Spleen (tissue), 7 donors: ENCODE measurements at regions not wholly inside any gene's neighbourhood (a gene's known extent, or its start where the extent isn't known, plus 50 kb on each side); places are given as distances from the start of the nearest gene placed in this dataset.

ENCODE experiments used
- POLR2A ChIP-seq, 3 donors: fragments of 450-650 bp; IDR thresholded peaks; one replicate each; pipeline ENCODE4 v1.5.1; 2017; ENCODE audit warnings: antibody characterized with exemption in 3 of 3, mild to moderate bottlenecking in 1 of 3
- POLR2AphosphoS5 ChIP-seq, 3 donors: sonication (generic); formaldehyde crosslinking; IDR thresholded peaks; one replicate each; pipeline ENCODE4 v1.5.1; 2017; ENCODE audit warnings: antibody characterized with exemption in 3 of 3
- TF ChIP-seq, protein P1 (sequence below), 11 experiments: fragments of 200-600 bp in 7 of 11; fragments of 450-650 bp in 4 of 11; sonication (generic) in 4 of 11; IDR thresholded peaks in 8 of 11; conservative IDR thresholded peaks in 3 of 11; 1 replicate in 7 of 11; 2 replicates in 4 of 11; pipeline versions ENCODE4 v1.4.0 to v1.8.0; 2016 to 2021; ENCODE audit warnings: antibody characterized with exemption in 11 of 11, inconsistent platforms in 4 of 11, mild to moderate bottlenecking in 1 of 11
- donor health status: DM: no; HTN: no; CAD: no; lungs with moderate emphysema.
- donor health status: DM: no; HTN: no; CAD: no.
- donor health status: DM: no; HTN: no; CAD: no.

DNA sequence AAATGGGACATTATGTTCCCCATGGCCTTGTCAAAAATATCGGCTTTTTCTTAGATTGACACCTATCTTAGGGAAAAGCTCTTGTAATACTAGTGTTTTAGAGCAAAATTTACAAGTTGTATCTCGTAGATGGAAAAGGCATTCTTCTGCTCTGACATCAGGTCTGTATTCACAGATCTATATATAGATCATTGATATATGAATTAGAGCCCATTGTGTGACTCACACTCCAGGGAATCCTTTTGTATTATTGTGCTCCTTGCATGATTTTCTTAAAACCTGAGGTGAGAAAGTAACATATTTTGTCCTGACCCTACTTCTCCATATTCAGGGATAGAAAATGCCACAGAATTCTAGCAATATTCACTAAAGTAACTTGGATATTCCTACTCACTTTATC, 1160.8 kb upstream of the B3GALT2 start:
- TF ChIP-seq, protein P1, sequence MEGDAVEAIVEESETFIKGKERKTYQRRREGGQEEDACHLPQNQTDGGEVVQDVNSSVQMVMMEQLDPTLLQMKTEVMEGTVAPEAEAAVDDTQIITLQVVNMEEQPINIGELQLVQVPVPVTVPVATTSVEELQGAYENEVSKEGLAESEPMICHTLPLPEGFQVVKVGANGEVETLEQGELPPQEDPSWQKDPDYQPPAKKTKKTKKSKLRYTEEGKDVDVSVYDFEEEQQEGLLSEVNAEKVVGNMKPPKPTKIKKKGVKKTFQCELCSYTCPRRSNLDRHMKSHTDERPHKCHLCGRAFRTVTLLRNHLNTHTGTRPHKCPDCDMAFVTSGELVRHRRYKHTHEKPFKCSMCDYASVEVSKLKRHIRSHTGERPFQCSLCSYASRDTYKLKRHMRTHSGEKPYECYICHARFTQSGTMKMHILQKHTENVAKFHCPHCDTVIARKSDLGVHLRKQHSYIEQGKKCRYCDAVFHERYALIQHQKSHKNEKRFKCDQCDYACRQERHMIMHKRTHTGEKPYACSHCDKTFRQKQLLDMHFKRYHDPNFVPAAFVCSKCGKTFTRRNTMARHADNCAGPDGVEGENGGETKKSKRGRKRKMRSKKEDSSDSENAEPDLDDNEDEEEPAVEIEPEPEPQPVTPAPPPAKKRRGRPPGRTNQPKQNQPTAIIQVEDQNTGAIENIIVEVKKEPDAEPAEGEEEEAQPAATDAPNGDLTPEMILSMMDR (IDR thresholded peaks at IDR 0.05 in 8 of 11, conservative IDR thresholded peaks at IDR 0.05 in 3 of 11): no peak
- no peak for TF ChIP-seq POLR2A (IDR thresholded peaks at IDR 0.05)
- TF ChIP-seq POLR2AphosphoS5 (IDR thresholded peaks at IDR 0.05): no peak
